ENCODE measurements at regions not wholly inside any gene's neighbourhood (a gene's known extent, or its start where the extent isn't known, plus 50 kb on each side); places are given as distances from the start of the nearest gene placed in this dataset.

DNA sequence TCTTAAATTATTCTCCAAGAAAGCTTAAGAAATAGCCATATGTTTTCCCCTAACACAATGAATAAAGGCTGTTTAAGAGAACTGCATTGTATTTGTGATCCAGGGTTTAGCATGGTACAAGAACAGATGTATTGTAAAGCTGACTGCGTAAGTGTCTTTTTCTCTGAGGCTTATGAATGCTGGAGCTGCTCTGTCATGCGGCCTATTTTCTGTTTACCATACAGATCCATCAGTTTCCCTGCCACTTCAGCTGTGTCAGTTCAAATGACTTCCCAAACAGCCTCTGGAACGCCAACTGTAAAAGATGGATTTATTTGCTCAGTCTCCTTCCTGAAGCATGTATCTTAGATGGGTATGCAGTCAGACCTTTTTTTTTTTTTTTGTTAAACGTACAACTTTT is 419.3 kb upstream of the HS3ST5 start:
- RAD21 ChIA-PET (ENCODE audit: unreplicated experiment): interaction anchor here (0.7 kb wide), 1 partner anchor 97 kb away, joined by 3 read pairs; no protein-coding TSS in a partner anchor
- Histone ChIP-seq H3K27ac (ENCODE audit: control insufficient read depth, insufficient read depth) (no peak overlapping the region), H3K9ac (ENCODE audit: control insufficient read depth, insufficient read depth, low read length) (no peak overlapping the region), H3K4me2 (ENCODE audit: control insufficient read depth, insufficient read depth) (no peak overlapping the region), H3K4me3 (no peak overlapping the region), H2AFZ (ENCODE audit: control insufficient read depth, low read depth, low read length) (no peak overlapping the region), H3K4me1 (ENCODE audit: control insufficient read depth, insufficient read depth, low read length) (no peaks in the 10 kb centered on the region), H4K20me1 (ENCODE audit: control insufficient read depth, insufficient read depth) (no peaks in the 10 kb centered on the region), H3K36me3 (ENCODE audit: control insufficient read depth in 2 of 2, insufficient read depth in 2 of 2, low read length in 1 of 2) (no peaks in the 10 kb centered on the region), H3K9me3 (replicated peaks; ENCODE audit: control insufficient read depth, insufficient read depth, low read length) (no peaks in the 10 kb centered on the region), H3K27me3 (replicated peaks in 1 of 2; ENCODE audit: control insufficient read depth in 2 of 2, insufficient read depth in 2 of 2, low read length in 1 of 2) (no peaks in the 10 kb centered on the region), H3K79me2 (ENCODE audit: control insufficient read depth, insufficient read depth, low read length) (no peaks in the 10 kb centered on the region)
- 51% methylated on average over 4 of the region's 4 CpGs for WGBS (ENCODE audit: insufficient coverage, insufficient replicate concordance, low lambda C conversion rate, missing lambda C conversion rate)
- BruUV-seq (replicated peaks): no TSS peak
- TF ChIP-seq, protein P1, sequence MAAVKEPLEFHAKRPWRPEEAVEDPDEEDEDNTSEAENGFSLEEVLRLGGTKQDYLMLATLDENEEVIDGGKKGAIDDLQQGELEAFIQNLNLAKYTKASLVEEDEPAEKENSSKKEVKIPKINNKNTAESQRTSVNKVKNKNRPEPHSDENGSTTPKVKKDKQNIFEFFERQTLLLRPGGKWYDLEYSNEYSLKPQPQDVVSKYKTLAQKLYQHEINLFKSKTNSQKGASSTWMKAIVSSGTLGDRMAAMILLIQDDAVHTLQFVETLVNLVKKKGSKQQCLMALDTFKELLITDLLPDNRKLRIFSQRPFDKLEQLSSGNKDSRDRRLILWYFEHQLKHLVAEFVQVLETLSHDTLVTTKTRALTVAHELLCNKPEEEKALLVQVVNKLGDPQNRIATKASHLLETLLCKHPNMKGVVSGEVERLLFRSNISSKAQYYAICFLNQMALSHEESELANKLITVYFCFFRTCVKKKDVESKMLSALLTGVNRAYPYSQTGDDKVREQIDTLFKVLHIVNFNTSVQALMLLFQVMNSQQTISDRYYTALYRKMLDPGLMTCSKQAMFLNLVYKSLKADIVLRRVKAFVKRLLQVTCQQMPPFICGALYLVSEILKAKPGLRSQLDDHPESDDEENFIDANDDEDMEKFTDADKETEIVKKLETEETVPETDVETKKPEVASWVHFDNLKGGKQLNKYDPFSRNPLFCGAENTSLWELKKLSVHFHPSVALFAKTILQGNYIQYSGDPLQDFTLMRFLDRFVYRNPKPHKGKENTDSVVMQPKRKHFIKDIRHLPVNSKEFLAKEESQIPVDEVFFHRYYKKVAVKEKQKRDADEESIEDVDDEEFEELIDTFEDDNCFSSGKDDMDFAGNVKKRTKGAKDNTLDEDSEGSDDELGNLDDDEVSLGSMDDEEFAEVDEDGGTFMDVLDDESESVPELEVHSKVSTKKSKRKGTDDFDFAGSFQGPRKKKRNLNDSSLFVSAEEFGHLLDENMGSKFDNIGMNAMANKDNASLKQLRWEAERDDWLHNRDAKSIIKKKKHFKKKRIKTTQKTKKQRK (IDR thresholded peaks at IDR 0.05; ENCODE audit: low read depth, low read length): no peak
- POLR2A ChIA-PET: interaction anchor here (0.7 kb wide), 1 partner anchor 421 kb away, joined by 5 read pairs; no protein-coding TSS in a partner anchor
- ATAC-seq (no peak), DNase-seq (ENCODE audit: low read depth, low spot score) (no peak), FAIRE-seq (no peak)
- in situ Hi-C loops (cut with MboI) (no loop called here), intact Hi-C loops (cut with micrococcal nuclease; ENCODE audit: unreplicated experiment) (no loop called here)
- CTCF ChIA-PET: interaction anchor here (1.0 kb wide), 1 partner anchor 8 kb away, joined by 3 read pairs; no protein-coding TSS in a partner anchor
- SMC1A ChIA-PET (ENCODE audit: uncharacterized antibody, unreplicated experiment): interaction anchor here (0.7 to 1.3 kb wide), 2 partner anchors 12 to 23 kb away, joined by 3 to 4 read pairs; no protein-coding TSS in a partner anchor

DNA sequence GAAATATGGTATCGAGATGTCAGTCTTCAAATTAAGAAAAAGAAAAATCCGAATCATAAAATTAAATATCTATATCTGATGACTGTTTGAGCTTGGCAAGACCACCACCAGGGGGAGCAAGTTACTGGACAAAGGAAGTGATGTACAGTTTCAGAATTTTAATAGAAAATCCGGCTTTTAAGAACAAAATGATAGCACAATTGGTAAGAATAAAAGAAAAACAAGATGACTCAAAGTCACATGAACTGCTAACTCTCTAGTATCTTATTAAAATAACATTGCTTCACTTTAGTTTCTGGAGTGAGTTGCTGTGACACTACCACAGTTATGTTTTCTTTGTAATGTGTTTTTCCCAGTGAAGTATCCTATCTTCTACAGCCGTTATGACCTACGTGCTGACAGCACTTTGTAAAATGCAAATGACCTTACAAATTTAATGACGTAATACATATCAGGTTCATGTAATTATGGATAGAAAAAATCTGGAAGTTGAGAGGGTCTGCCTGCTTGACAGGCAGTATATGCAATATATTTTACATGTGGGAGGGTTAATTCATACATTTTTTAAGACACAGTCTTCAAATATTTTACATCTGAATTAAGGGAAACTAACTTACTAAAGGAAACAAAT is 405.3 kb upstream of the HS3ST5 start:
- BruUV-seq (replicated peaks): no TSS peak
- WGBS (ENCODE audit: insufficient coverage, insufficient replicate concordance, low lambda C conversion rate, missing lambda C conversion rate): 3% methylated on average over 6 of the region's 6 CpGs
- no peak overlapping the region for H3K9ac ChIP-seq (ENCODE audit: control insufficient read depth, insufficient read depth, low read length)
- ChIA-PET SMC1A (ENCODE audit: uncharacterized antibody, unreplicated experiment) (interaction anchor here (1.0 to 2.1 kb wide), 7 partner anchors 27 to 1146 kb away, joined by 3 to 7 read pairs (median 3); no protein-coding TSS in a partner anchor), POLR2A (no interaction called here), RAD21 (ENCODE audit: unreplicated experiment) (interaction anchor here (1.0 to 1.6 kb wide), 4 partner anchors 12 to 1149 kb away, joined by 3 to 5 read pairs (median 4); no protein-coding TSS in a partner anchor), CTCF (interaction anchor here (0.6 to 2.3 kb wide), 15 partner anchors 9 to 1151 kb away, joined by 3 to 14 read pairs (median 3); no protein-coding TSS in a partner anchor)
- no peak overlapping the region; the same call in 1 of the 2 replicates for H2AFZ ChIP-seq (ENCODE audit: control insufficient read depth, low read depth, low read length)
- H3K36me3 ChIP-seq (ENCODE audit: control insufficient read depth in 2 of 2, insufficient read depth in 2 of 2, low read length in 1 of 2): no peaks in the 10 kb centered on the region
- intact Hi-C loops (cut with micrococcal nuclease; ENCODE audit: unreplicated experiment) (loop anchor here (1.0 to 10.0 kb wide), 2 partner anchors 207 to 1148 kb away; no protein-coding TSS in a partner anchor), in situ Hi-C loops (cut with MboI) (no loop called here)
- H3K27me3 ChIP-seq (replicated peaks in 1 of 2; ENCODE audit: control insufficient read depth in 2 of 2, insufficient read depth in 2 of 2, low read length in 1 of 2): no peaks in the 10 kb centered on the region
- peak; percentile 75 for ATAC-seq
- no peaks in the 10 kb centered on the region for H3K79me2 ChIP-seq (ENCODE audit: control insufficient read depth, insufficient read depth, low read length)
- H3K27ac ChIP-seq (ENCODE audit: control insufficient read depth, insufficient read depth): no peak overlapping the region
- no peak for DNase-seq (ENCODE audit: low read depth, low spot score)
- peak; percentile 35 for FAIRE-seq
- no peaks in the 10 kb centered on the region for H3K9me3 ChIP-seq (replicated peaks; ENCODE audit: control insufficient read depth, insufficient read depth, low read length)
- H3K4me2 ChIP-seq (ENCODE audit: control insufficient read depth, insufficient read depth): no peak overlapping the region
- no peaks in the 10 kb centered on the region for H3K4me1 ChIP-seq (ENCODE audit: control insufficient read depth, insufficient read depth, low read length)
- TF ChIP-seq SREBF2 (IDR thresholded peaks at IDR 0.05; ENCODE audit: low read length): no peak
- peak; percentile 84 for TF ChIP-seq ATF7 (IDR thresholded peaks at IDR 0.05; ENCODE audit: low read depth)
- peak; percentile 83; the same call in 1 of the 2 replicates for TF ChIP-seq SMC3 (IDR thresholded peaks at IDR 0.05; ENCODE audit: borderline replicate concordance, low read length)
- TF ChIP-seq FOXK2 (IDR thresholded peaks at IDR 0.05): no peak
- TF ChIP-seq, protein P2, sequence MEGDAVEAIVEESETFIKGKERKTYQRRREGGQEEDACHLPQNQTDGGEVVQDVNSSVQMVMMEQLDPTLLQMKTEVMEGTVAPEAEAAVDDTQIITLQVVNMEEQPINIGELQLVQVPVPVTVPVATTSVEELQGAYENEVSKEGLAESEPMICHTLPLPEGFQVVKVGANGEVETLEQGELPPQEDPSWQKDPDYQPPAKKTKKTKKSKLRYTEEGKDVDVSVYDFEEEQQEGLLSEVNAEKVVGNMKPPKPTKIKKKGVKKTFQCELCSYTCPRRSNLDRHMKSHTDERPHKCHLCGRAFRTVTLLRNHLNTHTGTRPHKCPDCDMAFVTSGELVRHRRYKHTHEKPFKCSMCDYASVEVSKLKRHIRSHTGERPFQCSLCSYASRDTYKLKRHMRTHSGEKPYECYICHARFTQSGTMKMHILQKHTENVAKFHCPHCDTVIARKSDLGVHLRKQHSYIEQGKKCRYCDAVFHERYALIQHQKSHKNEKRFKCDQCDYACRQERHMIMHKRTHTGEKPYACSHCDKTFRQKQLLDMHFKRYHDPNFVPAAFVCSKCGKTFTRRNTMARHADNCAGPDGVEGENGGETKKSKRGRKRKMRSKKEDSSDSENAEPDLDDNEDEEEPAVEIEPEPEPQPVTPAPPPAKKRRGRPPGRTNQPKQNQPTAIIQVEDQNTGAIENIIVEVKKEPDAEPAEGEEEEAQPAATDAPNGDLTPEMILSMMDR (IDR thresholded peaks at IDR 0.05 in 2 of 3, conservative IDR thresholded peaks at IDR 0.05 in 1 of 3; ENCODE audit: control insufficient read depth in 2 of 3, extremely low read depth in 1 of 3, insufficient read depth in 1 of 3, low read depth in 3 of 3, low read length in 3 of 3): peak; percentile 64 to 67 (median 66)
- TF ChIP-seq RAD21 (IDR thresholded peaks at IDR 0.05; ENCODE audit: insufficient read depth, low read depth, low read length): peak; percentile 76
- peak; percentile 67; the same call in 1 of the 2 replicates for TF ChIP-seq ZSCAN29 (IDR thresholded peaks at IDR 0.05)
- no peak for TF ChIP-seq BMI1 (IDR thresholded peaks at IDR 0.05; ENCODE audit: borderline replicate concordance)
- TF ChIP-seq IKZF2 (IDR thresholded peaks at IDR 0.05): no peak
- no peak for TF ChIP-seq CBFB (IDR thresholded peaks at IDR 0.05; ENCODE audit: low read depth)
- no peak overlapping the region for H3K4me3 ChIP-seq
- no peaks in the 10 kb centered on the region for H4K20me1 ChIP-seq (ENCODE audit: control insufficient read depth, insufficient read depth)
